ENCODE measurements at regions not wholly inside any gene's neighbourhood (a gene's known extent, or its start where the extent isn't known, plus 50 kb on each side); places are given as distances from the start of the nearest gene placed in this dataset.

DNA sequence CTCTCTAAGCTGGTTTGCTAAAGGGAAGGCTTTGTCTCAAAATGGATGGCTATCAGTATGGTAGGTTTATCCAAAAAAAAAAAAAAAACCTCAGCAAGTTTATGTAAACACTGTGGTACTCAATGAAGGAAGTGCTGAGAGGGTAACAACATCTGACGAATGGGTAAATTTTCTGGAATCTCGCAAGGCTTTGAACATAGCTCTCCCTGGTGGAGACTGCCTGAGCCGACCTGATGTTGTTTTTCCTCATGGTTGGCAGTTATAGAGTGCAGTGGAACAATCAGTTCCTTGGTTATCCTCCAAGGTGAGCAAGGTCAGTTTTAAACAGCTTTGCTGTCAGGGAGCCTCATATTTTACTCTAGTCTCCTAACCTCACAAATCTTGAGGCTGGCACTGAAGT, 94.6 kb downstream of the ZPLD1 start:
- no peak for DNase-seq

GRCh38 chr3:102530415-102531181, 95.8 kb downstream of the ZPLD1 start:
- no peak for DNase-seq

- DNase-seq: no peak
Observed at GRCh38 chr3:102531686-102532085, 96.9 kb downstream of the ZPLD1 start.

DNA sequence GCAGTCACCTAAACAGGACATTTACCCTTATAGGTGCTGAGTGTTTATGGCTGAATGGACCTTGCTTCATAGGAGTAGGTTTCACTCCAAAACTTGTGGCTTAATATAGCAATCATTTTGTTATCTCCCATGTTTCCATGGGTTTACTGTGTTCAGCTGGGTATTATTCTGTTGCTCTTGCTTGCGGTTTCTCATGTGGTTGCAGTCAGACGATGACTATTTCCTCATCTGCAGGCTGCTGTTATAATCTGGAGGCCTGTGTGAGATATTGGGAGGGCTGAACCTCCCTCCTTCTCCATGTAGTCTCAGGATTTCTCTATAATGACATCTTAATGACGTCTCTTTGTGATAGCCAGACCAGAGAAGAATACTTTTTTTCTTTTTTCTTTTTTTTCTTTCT, 98.1 kb downstream of the ZPLD1 start:
- no peak for DNase-seq

DNA sequence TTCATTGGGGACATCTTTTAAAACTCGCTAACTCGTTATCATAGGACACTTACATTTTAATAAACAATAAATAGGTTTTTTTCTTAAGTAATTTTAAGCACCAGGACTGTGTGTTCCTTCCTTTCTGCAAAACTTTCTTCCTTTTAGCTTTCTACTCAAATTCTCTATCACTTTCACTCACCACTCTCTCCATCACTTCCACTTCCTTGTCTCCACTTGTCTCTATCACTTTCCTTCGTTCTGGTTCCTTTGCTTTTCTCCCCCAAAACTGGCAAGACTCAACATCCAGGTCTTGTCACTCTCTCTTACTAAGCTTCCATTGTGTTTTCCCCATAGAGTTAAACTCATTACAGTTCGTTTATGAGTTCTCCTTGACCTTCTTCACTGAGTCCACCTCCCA, 99.0 kb downstream of the ZPLD1 start:
- no peak for DNase-seq

DNA sequence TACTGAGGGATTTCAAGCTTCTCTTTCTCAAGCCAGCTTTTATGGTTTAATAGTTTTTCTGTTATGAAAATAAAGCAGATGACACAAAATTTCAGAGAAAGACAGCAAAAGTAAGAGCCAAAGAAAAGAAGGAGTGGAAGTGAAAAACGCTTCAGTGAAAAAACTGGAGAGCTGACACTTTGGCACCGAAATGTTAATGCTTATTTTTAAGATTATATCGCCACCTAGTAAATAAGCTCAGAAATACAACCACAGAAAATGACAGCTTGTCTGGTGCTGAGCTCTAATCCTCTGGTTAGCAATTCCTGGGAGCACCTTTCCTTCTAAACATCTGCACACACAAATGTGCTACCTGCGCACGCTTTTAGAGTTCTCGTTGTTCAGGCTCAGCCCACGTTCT, 101.6 kb downstream of the ZPLD1 start:
- DNase-seq: peak; percentile 28

- DNase-seq: no peak
Observed at GRCh38 chr3:102537123-102537522, 102.3 kb downstream of the ZPLD1 start.

- DNase-seq: no peak
Observed at GRCh38 chr3:102544741-102545140, 109.9 kb downstream of the ZPLD1 start.

- no peak for DNase-seq
Observed at GRCh38 chr3:102545276-102545675, 110.5 kb downstream of the ZPLD1 start.

GRCh38 chr3:102553876-102554275, 119.1 kb downstream of the ZPLD1 start:
- no peak for DNase-seq

DNA sequence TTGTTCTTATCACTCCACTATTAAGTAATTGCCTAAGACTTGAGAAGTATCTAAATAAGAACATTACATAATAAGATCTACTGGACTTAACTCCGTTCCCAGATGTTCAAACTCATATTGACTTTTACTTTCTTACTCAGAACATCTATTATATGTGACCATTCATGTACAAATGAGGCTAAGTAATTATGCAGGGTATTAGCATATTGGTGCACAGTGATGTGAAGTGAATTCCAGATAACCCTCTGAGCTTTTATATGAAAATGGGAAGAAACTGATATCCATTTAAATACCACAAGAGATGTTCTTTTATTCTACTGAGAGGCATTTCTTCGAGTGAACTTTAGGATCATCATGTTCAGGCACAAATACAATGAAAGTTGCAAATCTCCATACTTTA, 135.7 kb downstream of the ZPLD1 start:
- no peak for DNase-seq

- no peak for DNase-seq
Observed at GRCh38 chr3:102571006-102571405, 136.2 kb downstream of the ZPLD1 start.

DNA sequence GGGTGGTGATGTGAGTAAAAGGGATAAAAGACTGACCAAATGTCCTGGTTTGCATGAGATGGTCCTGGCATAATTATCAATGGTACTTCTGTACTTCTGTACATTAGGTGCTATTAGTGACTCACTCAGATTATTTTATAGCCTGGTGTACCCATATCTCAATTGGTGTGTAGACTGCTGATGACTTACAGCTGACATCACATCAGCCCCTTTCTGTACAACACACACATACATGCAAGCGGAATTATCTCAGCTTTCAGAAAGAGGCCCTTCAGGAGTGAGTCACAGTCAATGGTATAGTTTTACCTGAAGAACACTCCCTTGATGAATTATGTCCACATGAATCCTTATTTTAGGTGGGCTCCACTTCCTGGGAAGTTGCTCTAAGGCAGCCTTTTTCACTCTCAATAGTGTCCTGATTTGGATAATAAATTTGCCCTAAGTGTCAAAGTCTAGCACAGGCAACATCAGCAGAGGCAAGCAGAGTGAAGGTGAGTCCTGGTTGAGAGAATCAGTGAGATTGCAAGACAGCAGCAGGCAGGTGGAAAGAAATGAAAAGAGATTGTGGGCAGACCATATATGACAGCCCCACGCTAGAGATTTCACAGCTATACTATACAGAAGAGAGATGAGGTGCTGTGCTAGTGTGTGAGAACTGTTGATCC, 137.0 kb downstream of the ZPLD1 start:
- no peak for DNase-seq

DNA sequence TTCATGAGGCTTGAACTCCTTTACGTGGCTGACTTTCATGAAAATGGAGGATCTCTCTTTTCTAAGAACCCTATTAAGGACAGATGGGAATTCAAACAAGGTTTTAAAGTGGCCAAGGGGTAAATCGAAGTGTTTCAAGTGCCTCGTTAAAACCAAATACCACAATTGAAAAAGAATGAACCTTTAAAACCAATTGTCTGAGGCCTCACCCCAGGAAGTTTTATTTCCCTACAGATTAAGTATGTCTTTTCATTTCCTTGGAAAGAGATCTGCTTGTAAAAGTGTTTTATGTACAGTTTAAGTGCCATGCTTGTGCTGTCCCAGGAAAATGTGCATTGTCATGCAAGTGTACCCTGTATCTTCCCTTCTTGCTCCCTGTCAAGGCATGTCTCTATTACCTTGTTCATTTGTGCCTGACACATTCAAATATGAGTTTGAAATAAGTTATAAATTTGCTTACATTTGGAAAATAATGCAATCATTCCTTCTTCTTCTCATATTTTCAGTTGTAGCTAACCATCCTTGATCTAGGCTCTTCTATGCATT, 138.7 kb downstream of the ZPLD1 start:
- DNase-seq: no peak

DNA sequence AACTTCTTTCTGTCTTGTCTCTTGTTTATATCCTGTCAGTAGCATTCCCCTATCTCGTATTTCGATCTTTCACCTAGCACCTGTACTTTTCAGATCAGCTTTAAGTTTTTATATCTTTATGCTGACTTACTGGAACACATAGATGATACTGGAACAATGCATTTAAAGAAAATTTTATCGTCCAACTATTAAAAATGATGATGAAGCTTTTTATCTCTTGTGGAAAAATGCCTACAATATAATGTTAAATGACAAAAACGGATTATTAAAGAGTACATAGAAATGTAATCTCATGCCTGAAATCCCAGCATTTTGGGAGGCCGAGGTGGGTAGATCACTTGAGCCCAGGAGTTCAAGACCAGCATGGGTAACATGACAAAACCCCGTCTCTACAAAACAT, 139.5 kb downstream of the ZPLD1 start:
- DNase-seq: no peak

DNA sequence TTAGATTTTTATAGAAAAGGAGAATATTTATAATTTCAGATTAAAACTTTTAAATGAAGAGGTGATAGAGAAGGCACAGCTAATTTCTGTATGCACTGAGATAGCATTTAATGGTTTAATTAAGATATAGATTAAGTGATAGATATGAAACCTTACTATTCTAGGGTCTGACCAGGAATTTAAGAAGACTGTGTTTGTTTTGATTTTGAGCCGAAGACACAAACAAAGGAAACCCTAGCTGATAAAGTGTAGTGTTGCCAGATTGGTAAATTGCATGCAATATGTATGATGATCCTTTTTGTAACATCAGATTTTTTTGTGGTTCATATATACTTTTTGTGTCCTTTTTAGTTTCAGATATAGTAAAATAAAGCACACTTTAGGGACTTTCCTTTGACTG, 141.8 kb downstream of the ZPLD1 start:
- no peak for DNase-seq

GRCh38 chr3:102577082-102577789, 142.4 kb downstream of the ZPLD1 start:
- DNase-seq: no peak

- no peak for DNase-seq
Observed at GRCh38 chr3:102580760-102581159, 145.9 kb downstream of the ZPLD1 start.

DNA sequence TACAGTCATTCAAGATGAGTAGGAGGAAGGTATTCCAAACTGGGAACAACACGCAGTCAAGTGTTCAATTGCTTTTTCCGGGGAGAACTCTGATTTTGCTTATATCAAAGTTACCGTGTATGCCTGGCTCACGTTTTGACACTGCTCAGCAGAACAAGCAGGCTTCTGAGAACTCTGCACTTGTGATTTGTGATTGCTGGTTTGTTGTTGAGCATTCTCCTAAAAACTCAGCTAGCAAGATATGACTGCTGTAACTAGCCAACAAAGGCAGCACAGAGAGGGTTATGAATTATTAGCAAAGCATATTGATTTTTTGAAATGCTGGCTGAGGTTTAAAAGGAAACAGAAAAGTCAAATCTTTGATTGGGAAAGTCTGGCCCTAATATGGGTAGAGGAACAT, 151.7 kb downstream of the ZPLD1 start:
- DNase-seq: no peak

DNA sequence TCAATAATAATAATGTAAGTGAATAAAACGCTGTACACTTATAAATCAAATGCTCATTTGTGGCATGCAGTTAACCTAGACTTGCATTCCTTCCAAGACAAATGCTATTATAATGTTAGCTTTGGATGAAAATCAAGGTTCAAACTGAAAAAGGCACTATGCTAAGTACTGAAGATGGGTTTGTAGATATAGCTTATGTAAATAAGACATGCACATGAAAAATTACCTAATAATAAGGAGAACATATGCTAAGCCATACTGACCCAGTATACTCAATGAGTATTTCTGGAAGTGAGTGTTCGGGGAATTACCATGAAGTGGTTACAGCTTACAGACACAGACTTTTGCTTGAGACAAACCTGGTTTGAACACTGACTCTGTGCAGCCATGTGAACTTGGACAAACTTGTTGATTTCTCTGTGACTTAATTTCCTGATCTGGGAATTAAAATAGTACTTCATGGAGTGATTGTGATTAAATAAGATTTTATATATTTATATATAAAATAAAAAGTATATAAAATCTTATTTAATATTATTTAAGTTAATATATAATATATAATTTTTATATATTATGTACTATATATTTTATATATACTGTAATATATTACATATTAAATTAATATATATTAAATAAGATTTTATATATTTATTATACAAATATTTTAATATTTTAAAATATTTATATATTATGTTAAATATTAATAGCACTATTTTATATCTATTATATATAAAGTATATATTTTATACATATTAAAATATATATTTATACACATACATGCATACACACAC, 159.2 kb downstream of the ZPLD1 start:
- no peak for DNase-seq

DNA sequence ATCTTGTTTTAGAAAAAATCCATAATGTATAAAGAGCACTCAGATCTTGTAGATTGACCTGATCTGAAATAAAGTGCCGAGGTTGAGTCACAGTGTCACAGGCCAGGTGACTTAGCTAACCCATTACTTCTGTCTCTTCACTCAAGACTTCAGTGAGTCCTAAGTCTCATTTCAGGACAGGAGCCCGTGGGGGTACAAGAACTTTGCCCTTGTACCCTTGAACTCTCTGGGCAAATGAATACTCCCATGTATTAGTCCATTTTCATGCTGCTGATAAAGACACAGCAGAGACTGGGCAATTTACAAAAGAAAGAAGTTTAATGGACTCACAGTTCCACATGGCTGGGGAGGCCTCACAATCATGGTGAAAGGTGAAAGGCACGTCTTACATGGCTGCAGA, 160.2 kb downstream of the ZPLD1 start:
- DNase-seq: no peak

- no peak for DNase-seq
Observed at GRCh38 chr3:102599819-102600576, 165.2 kb downstream of the ZPLD1 start.
